T-helper 2 cell treated with Interferon-gamma antibody and Interleukin-4, amounts not matched to agents 5 μg/mL and 100 μg/mL, for 36 hours (primary cell): ENCODE measurements at regions not wholly inside any gene's neighbourhood (a gene's known extent, or its start where the extent isn't known, plus 50 kb on each side); places are given as distances from the start of the nearest gene placed in this dataset.

Source experiments
- DNase-seq: peaks from one replicate; pipeline ENCODE4 v3.0.0; 2021; ENCODE audit warnings: low spot score
- H3K27ac Mint-ChIP-seq: one replicate; pipeline ENCODE4 v1.8.0; 2021; ENCODE audit warnings: mild to moderate bottlenecking, mixed read lengths
- H3K27me3 Mint-ChIP-seq: one replicate; pipeline ENCODE4 v1.8.0; 2021; ENCODE audit warnings: low read depth, mixed read lengths
- H3K36me3 Mint-ChIP-seq: one replicate; pipeline ENCODE4 v1.8.0; 2021; ENCODE audit warnings: low read depth, mixed read lengths
- H3K4me1 Mint-ChIP-seq: one replicate; pipeline ENCODE4 v1.8.0; 2021; ENCODE audit warnings: low read depth, mixed read lengths
- H3K4me3 Mint-ChIP-seq: one replicate; pipeline ENCODE4 v1.8.0; 2022; ENCODE audit warnings: mild to moderate bottlenecking, moderate library complexity, mixed read lengths
- H3K9me3 Mint-ChIP-seq: one replicate; pipeline ENCODE4 v1.8.0; 2021; ENCODE audit warnings: mixed read lengths

GRCh38 chr5:89213573-89213972, 330.6 kb upstream of the MEF2C start:
- DNase-seq, result no peak
- Mint-ChIP-seq H3K9me3 (peaks cover 10% of the 10 kb centered on the region), H3K36me3 (no peaks in the 10 kb centered on the region), H3K4me1 (no peaks in the 10 kb centered on the region), H3K27me3 (no peaks in the 10 kb centered on the region), H3K4me3 (no peak overlapping the region), H3K27ac (no peak overlapping the region)

GRCh38 chr5:89211836-89212235, 328.9 kb upstream of the MEF2C start:
- no peaks in the 10 kb centered on the region for H3K36me3 Mint-ChIP-seq
- no peak overlapping the region for H3K4me3 Mint-ChIP-seq
- no peak for DNase-seq
- H3K27ac Mint-ChIP-seq, result no peak overlapping the region
- no peaks in the 10 kb centered on the region for H3K27me3 Mint-ChIP-seq
- no peaks in the 10 kb centered on the region for H3K4me1 Mint-ChIP-seq
- H3K9me3 Mint-ChIP-seq, result peaks cover 5% of the 10 kb centered on the region

DNA sequence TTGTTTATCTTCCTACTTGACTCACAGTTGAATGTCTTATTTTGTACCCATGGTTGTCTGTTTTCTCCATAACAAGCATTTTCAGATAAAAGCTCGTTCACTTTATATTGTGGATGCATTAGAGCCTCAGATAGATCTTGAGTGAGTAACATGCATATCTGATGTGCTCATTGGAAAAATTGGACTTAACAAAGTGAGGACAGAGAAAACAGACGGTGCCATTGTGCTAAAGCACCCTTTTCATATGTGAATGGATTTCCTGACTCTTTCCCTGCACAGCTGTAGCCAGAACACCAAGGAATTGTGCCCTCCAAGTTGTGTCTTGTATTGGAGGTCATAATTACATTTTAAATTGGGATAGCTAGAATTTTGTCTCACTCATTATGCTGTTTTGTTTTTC, 325.8 kb upstream of the MEF2C start:
- no peaks in the 10 kb centered on the region for H3K27me3 Mint-ChIP-seq
- H3K27ac Mint-ChIP-seq, result no peak overlapping the region
- H3K4me1 Mint-ChIP-seq, result no peaks in the 10 kb centered on the region
- no peak for DNase-seq
- peaks cover 5% of the 10 kb centered on the region for H3K9me3 Mint-ChIP-seq
- H3K4me3 Mint-ChIP-seq, result no peak overlapping the region
- no peaks in the 10 kb centered on the region for H3K36me3 Mint-ChIP-seq

GRCh38 chr5:89208392-89208791, 325.4 kb upstream of the MEF2C start:
- Mint-ChIP-seq H3K36me3 (no peaks in the 10 kb centered on the region), H3K27me3 (no peaks in the 10 kb centered on the region), H3K4me3 (no peak overlapping the region), H3K9me3 (peaks cover 5% of the 10 kb centered on the region), H3K4me1 (no peaks in the 10 kb centered on the region), H3K27ac (no peak overlapping the region)
- DNase-seq, result no peak

DNA sequence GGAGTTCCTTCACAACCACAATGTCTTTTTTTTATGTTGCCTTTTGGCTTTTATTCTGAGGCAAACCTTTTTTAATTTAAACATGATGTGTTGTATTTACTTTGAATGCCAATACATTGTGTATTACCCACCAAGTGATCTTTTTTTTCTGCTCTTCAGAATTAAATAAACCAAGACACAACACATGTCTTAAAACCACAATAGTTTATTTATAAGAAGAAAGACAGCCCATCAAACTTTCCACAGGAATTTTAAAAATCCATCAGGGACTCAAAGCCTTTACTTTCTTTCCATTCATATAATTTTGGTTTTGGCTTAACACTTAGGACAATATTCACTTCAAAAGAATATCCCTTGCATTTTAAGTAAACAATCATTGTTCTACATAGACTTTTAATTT, 321.8 kb upstream of the MEF2C start:
- Mint-ChIP-seq H3K27ac (no peak overlapping the region), H3K4me1 (no peaks in the 10 kb centered on the region), H3K9me3 (peaks cover 11% of the 10 kb centered on the region)

GRCh38 chr5:89203611-89204010, 320.6 kb upstream of the MEF2C start:
- no peaks in the 10 kb centered on the region for H3K36me3 Mint-ChIP-seq
- no peak overlapping the region for H3K4me3 Mint-ChIP-seq
- no peaks in the 10 kb centered on the region for H3K4me1 Mint-ChIP-seq
- DNase-seq, result no peak
- H3K27ac Mint-ChIP-seq, result no peak overlapping the region
- peaks cover 22% of the 10 kb centered on the region for H3K9me3 Mint-ChIP-seq
- no peaks in the 10 kb centered on the region for H3K27me3 Mint-ChIP-seq

More for the DNA sequence above, 321.8 kb upstream of the MEF2C start:
- Mint-ChIP-seq H3K4me3 (no peak overlapping the region), H3K27me3 (no peaks in the 10 kb centered on the region), H3K36me3 (no peaks in the 10 kb centered on the region)
- no peak for DNase-seq

GRCh38 chr5:89200899-89201298, 317.9 kb upstream of the MEF2C start:
- Mint-ChIP-seq H3K4me3 (no peak overlapping the region), H3K36me3 (no peaks in the 10 kb centered on the region), H3K4me1 (no peaks in the 10 kb centered on the region), H3K27ac (no peak overlapping the region), H3K9me3 (peaks cover 37% of the 10 kb centered on the region), H3K27me3 (no peaks in the 10 kb centered on the region)
- no peak for DNase-seq

GRCh38 chr5:89199306-89199705, 316.3 kb upstream of the MEF2C start:
- Mint-ChIP-seq H3K27ac (no peak overlapping the region), H3K9me3 (peaks cover 44% of the 10 kb centered on the region), H3K27me3 (no peaks in the 10 kb centered on the region), H3K4me1 (no peaks in the 10 kb centered on the region), H3K4me3 (no peak overlapping the region), H3K36me3 (no peaks in the 10 kb centered on the region)
- DNase-seq, result no peak

DNA sequence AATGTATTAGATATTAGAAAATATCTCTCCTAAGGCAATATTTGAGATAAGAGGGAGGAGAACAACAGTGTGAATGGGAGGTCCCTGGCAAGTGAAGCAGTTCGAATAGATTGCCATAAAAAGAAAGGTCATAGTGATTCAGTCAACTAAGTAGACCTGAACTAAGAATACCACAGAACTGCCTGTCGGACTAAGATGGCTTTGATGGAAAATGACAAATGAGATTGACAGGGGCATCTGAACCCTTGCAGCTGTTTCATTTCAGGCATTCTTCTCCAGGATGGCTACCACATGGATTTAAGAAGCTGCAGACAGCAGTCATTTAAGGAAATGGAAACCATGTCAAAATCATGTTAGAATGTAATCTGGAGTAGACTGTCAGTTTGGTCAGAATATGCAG, 308.4 kb upstream of the MEF2C start:
- peaks cover 7% of the 10 kb centered on the region for H3K9me3 Mint-ChIP-seq

DNA sequence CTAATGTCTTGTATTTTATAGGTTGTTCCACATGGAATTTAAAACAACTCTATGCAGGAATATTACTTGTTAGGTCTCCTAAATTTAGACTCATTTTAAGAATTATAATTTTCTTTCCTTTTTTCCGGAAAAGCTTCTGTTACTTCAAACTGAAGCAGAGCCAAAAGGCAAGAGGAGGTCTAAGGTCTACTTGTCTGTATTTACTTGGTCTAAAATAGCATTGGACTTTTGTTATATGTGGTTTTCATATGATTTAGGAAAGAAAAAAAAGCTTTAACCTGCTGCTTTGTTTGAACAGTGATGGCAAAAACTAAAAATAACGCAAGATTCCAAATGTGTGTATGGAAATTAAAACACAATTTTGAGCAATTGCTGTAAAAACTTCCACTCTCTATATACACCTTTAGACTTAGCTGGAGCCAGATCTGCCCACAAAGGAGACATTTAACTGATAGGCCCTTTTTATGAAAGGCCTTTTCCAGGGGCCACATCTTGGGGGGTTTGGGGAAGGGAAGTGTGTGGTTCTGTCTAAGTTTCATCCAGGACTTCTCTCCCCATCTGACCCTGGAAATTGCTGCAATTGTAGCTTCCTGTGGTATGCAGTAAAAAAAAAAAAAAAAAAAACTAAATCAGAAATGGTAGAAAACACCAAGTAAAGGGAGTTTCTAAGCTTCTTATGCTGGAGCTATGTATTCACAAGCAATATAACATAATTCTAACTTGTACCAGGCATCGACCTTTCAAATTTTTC, 307.7 kb upstream of the MEF2C start:
- DNase-seq, result no peak
- no peak overlapping the region for H3K4me3 Mint-ChIP-seq
- H3K4me1 Mint-ChIP-seq, result no peaks in the 10 kb centered on the region
- H3K27ac Mint-ChIP-seq, result no peak overlapping the region
- no peaks in the 10 kb centered on the region for H3K27me3 Mint-ChIP-seq
- peaks cover 7% of the 10 kb centered on the region for H3K9me3 Mint-ChIP-seq
- no peaks in the 10 kb centered on the region for H3K36me3 Mint-ChIP-seq

More for the DNA sequence above, 308.4 kb upstream of the MEF2C start:
- Mint-ChIP-seq H3K27me3 (no peaks in the 10 kb centered on the region), H3K27ac (no peak overlapping the region), H3K4me1 (no peaks in the 10 kb centered on the region), H3K36me3 (no peaks in the 10 kb centered on the region), H3K4me3 (no peak overlapping the region)
- DNase-seq, result no peak

DNA sequence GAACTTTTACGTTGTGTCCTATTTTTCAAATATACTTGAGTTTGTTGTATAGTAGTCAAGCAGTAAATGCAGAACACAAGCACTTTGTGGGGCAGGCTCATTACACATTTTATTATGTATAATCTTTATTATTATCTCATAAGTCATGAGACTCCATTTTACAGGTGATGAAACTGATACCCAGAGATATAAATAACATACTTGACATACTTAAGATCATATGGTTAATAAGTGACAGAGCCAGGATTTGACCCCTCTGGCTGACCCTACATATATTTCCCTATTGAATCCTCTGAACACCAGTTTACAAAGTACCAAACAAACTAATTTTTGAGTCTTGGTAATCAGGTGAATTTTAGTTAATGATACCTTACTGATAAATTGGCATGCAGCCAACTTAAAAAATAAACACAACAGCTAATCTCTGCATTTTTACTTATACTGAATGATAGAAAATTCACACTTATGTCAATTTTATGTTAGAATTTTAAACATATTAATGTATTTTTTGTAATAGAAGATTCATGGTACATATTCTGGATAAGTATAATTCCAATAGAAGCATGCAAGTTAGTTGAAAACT, 305.0 kb upstream of the MEF2C start:
- Mint-ChIP-seq H3K4me1 (no peaks in the 10 kb centered on the region), H3K27ac (no peak overlapping the region), H3K4me3 (no peak overlapping the region), H3K27me3 (no peaks in the 10 kb centered on the region), H3K36me3 (no peaks in the 10 kb centered on the region), H3K9me3 (no peaks in the 10 kb centered on the region)
- DNase-seq, result no peak

GRCh38 chr5:89187268-89187667, 304.3 kb upstream of the MEF2C start:
- no peak for DNase-seq
- no peak overlapping the region for H3K27ac Mint-ChIP-seq
- no peaks in the 10 kb centered on the region for H3K4me1 Mint-ChIP-seq
- no peaks in the 10 kb centered on the region for H3K27me3 Mint-ChIP-seq
- no peaks in the 10 kb centered on the region for H3K9me3 Mint-ChIP-seq
- no peak overlapping the region for H3K4me3 Mint-ChIP-seq
- no peaks in the 10 kb centered on the region for H3K36me3 Mint-ChIP-seq

DNA sequence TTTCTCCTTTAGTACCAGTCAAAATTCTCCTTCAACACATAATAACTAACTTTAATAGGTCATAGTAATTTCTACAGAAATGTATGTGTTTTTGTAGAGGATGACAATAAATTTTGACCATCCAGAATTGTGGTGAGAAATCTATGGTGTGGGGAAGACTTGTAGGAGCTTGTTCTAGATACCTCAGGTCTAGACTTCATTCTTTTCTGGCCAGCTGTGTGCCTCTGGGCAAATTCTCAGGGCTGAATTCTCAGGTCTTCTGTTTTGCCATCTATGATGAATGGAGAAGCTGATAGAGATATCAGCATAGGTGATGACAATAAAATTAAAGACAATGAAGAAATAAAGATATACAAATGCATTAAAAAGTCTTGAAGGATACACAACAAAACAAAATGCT, 298.6 kb upstream of the MEF2C start:
- Mint-ChIP-seq H3K4me3 (no peak overlapping the region), H3K27ac (no peak overlapping the region)

GRCh38 chr5:89179731-89180130, 296.7 kb upstream of the MEF2C start:
- H3K27me3 Mint-ChIP-seq, result no peaks in the 10 kb centered on the region
- no peaks in the 10 kb centered on the region for H3K9me3 Mint-ChIP-seq
- H3K27ac Mint-ChIP-seq, result no peak overlapping the region
- DNase-seq, result no peak
- H3K4me3 Mint-ChIP-seq, result no peak overlapping the region
- no peaks in the 10 kb centered on the region for H3K4me1 Mint-ChIP-seq
- H3K36me3 Mint-ChIP-seq, result no peaks in the 10 kb centered on the region

More for the DNA sequence above, 298.6 kb upstream of the MEF2C start:
- Mint-ChIP-seq H3K9me3 (no peaks in the 10 kb centered on the region), H3K4me1 (no peaks in the 10 kb centered on the region), H3K27me3 (no peaks in the 10 kb centered on the region), H3K36me3 (no peaks in the 10 kb centered on the region)
- DNase-seq, result no peak

DNA sequence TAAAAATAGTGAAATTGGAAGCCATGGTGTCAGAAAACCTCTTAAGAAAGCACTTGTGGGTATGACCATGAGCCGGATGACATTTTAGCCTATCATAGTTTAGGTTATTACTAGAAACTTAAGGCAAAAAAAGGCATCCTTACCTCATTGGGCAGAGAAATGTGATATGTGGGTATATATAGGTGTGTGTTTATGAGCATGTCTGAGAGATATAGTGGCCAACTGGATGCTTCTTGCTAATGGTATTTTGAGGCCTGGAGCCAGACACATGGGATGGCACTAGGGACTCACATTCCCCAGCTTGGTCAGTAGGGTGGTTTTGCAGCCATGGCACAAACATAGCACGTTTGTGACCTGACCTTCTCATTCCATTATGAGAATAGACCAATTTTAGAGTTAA, 295.6 kb upstream of the MEF2C start:
- H3K9me3 Mint-ChIP-seq, result no peaks in the 10 kb centered on the region

More for the DNA sequence above, 295.6 kb upstream of the MEF2C start:
- Mint-ChIP-seq H3K27me3 (no peaks in the 10 kb centered on the region), H3K4me1 (no peaks in the 10 kb centered on the region), H3K4me3 (no peak overlapping the region), H3K36me3 (no peaks in the 10 kb centered on the region), H3K27ac (no peak overlapping the region)
- no peak for DNase-seq
